ENCODE measurements at regions not wholly inside any gene's neighbourhood (a gene's known extent, or its start where the extent isn't known, plus 50 kb on each side); places are given as distances from the start of the nearest gene placed in this dataset.
"Not testable (repeated sequence)": the region's sequence is repeated elsewhere in the genome, so short reads cannot be mapped to it uniquely, and the experiment has no call there.

DNA sequence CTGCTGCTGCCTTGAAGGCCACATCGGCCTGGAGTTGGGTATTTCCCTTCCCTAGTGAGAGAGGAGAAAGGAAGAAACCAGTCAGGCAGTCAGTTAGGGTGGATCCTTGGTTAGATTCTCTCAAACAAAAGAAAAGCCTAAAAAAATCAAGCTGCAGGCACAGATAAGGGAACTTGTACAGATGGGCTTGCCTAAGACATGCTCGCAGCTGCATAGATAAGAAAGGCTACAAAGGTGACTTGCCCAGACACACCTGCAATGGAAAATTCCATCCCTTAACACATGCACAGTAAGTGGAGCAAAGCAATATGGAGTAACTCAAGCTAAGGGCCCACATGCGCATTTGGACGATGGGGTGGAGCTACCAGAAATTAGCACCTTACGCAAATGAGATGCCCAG lies 199.7 kb upstream of the ARPP21 start:
- Histone ChIP-seq H3K4me3 (ENCODE audit: low read depth, low read length) (no peak overlapping the region), H2AFZ (ENCODE audit: low read length, unreplicated experiment) (no peak overlapping the region), H3K79me2 (ENCODE audit: control insufficient read depth, insufficient read depth, low read length, unreplicated experiment) (no peaks in the 10 kb centered on the region), H3K27me3 (ENCODE audit: insufficient read depth, low read length) (no peaks in the 10 kb centered on the region), H3K27ac (ENCODE audit: low read depth, low read length) (no peak overlapping the region), H3K36me3 (ENCODE audit: insufficient read depth, low read length) (no peaks in the 10 kb centered on the region), H3K4me1 (ENCODE audit: control insufficient read depth, insufficient read depth, low read length, unreplicated experiment) (no peaks in the 10 kb centered on the region)

DNA sequence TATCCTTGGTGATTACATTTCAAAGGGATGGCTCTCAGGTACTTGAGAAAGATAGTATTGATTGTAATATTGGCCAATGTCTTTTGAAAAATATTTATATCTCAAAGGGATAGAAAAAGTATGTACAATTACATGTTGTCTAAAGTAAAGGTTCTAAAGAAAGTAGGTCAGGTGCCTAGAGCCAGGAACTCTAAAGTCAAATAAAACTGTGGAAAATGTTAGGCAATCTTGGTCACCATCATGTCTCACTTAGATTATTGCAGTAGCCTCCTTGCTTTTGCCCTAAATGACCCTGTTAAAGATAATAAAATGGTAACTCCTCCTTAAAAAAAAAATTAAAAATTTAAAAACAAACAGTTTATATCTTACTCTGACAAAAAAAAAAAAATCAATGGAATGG lies 198.5 kb upstream of the ARPP21 start:
- H3K27me3 ChIP-seq (ENCODE audit: insufficient read depth, low read length) = no peaks in the 10 kb centered on the region
- no peaks in the 10 kb centered on the region for H3K79me2 ChIP-seq (ENCODE audit: control insufficient read depth, insufficient read depth, low read length, unreplicated experiment)
- H3K4me3 ChIP-seq (ENCODE audit: low read depth, low read length) = no peak overlapping the region
- no peak overlapping the region for H2AFZ ChIP-seq (ENCODE audit: low read length, unreplicated experiment)
- H3K4me1 ChIP-seq (ENCODE audit: control insufficient read depth, insufficient read depth, low read length, unreplicated experiment) = no peaks in the 10 kb centered on the region
- no peak overlapping the region for H3K27ac ChIP-seq (ENCODE audit: low read depth, low read length)
- no peaks in the 10 kb centered on the region for H3K36me3 ChIP-seq (ENCODE audit: insufficient read depth, low read length)

DNA sequence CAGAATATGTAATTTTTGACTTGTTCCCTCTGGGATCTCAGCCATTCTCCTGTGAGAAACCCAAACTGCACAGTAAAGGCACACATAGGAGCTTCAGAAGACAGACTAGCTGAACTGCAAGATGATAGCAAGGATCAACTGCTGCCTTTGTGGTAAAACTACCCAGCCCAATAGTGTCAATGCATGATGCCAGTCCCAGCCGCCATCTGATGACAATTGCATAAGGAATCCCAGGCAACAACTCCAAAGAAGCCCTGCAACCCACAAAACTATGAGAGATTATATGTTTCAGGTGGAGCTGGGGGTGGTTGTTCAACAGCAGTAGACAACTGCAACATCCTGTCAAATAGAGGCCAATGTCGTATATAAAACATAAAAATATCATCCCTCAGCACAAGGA lies 192.4 kb upstream of the ARPP21 start:
- H3K79me2 ChIP-seq (ENCODE audit: control insufficient read depth, insufficient read depth, low read length, unreplicated experiment) = no peaks in the 10 kb centered on the region
- no peak overlapping the region for H3K4me3 ChIP-seq (ENCODE audit: low read depth, low read length)
- no peaks in the 10 kb centered on the region for H3K36me3 ChIP-seq (ENCODE audit: insufficient read depth, low read length)
- H3K4me1 ChIP-seq (ENCODE audit: control insufficient read depth, insufficient read depth, low read length, unreplicated experiment) = no peaks in the 10 kb centered on the region
- H2AFZ ChIP-seq (ENCODE audit: low read length, unreplicated experiment) = no peak overlapping the region
- no peaks in the 10 kb centered on the region for H3K27me3 ChIP-seq (ENCODE audit: insufficient read depth, low read length)
- no peak overlapping the region for H3K27ac ChIP-seq (ENCODE audit: low read depth, low read length)

DNA sequence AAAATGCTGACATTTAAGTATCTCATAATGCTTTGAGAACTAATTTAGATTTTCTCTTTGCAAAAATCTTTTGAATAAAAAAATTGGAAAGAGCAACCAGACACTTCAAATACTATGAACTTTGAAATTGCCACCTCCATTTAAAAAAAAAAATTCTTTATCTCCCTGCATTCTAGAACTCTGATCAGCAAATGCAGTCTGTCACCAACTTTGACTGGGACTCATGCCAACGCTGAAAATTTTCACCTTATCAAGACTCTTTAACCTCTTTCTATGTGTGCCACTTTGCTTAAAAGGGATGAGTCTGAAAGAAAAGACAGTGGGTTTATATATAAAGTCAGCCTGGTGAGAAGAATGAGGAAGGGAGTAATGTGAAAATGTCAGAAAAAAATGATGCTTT lies 191.2 kb upstream of the ARPP21 start:
- no peaks in the 10 kb centered on the region for H3K36me3 ChIP-seq (ENCODE audit: insufficient read depth, low read length)
- H3K27ac ChIP-seq (ENCODE audit: low read depth, low read length) = no peak overlapping the region
- H3K27me3 ChIP-seq (ENCODE audit: insufficient read depth, low read length) = no peaks in the 10 kb centered on the region
- no peak overlapping the region for H2AFZ ChIP-seq (ENCODE audit: low read length, unreplicated experiment)
- H3K79me2 ChIP-seq (ENCODE audit: control insufficient read depth, insufficient read depth, low read length, unreplicated experiment) = no peaks in the 10 kb centered on the region
- no peak overlapping the region for H3K4me3 ChIP-seq (ENCODE audit: low read depth, low read length)
- no peaks in the 10 kb centered on the region for H3K4me1 ChIP-seq (ENCODE audit: control insufficient read depth, insufficient read depth, low read length, unreplicated experiment)

DNA sequence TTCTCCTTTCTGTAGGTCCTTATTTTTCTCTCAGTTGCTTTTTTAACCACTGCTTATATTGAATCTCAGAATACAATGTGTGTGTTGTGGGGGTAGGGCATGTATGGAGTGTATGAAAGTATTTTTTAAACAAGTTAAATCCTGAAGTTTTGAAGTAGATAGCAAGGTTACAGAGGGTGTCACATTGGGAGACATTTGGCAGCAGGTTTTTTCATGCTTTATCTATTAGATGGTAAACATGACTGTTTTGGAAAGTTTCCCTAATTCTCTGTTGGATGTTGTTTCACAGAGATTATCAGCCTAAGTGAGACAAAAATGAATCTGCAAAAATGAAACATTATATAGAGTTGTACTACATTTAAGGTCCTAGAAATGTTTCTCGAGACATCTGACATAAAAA lies 190.6 kb upstream of the ARPP21 start:
- H3K27ac ChIP-seq (ENCODE audit: low read depth, low read length) = no peak overlapping the region
- no peaks in the 10 kb centered on the region for H3K36me3 ChIP-seq (ENCODE audit: insufficient read depth, low read length)
- H3K4me3 ChIP-seq (ENCODE audit: low read depth, low read length) = no peak overlapping the region
- H2AFZ ChIP-seq (ENCODE audit: low read length, unreplicated experiment) = no peak overlapping the region
- no peaks in the 10 kb centered on the region for H3K27me3 ChIP-seq (ENCODE audit: insufficient read depth, low read length)
- no peaks in the 10 kb centered on the region for H3K79me2 ChIP-seq (ENCODE audit: control insufficient read depth, insufficient read depth, low read length, unreplicated experiment)
- H3K4me1 ChIP-seq (ENCODE audit: control insufficient read depth, insufficient read depth, low read length, unreplicated experiment) = no peaks in the 10 kb centered on the region

DNA sequence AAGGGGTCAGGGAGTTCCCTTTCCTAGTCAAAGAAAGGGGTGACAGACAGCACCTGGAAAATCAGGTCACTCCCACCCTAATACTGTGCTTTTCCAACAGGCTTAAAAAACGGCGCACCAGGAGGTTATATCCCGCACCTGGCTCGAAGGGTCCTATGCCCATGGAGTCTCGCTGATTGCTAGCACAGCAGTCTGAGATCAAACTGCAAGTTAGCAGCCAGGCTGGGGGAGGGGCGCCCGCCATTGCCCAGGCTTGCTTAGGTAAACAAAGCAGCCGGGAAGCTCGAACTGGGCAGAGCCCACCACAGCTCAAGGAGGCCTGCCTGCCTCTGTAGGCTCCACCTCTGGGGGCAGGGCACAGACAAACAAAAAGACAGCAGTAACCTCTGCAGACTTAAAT lies 184.5 kb upstream of the ARPP21 start:
- H3K36me3 ChIP-seq (ENCODE audit: insufficient read depth, low read length); H3K27me3 ChIP-seq (ENCODE audit: insufficient read depth, low read length): not testable (repeated sequence)

DNA sequence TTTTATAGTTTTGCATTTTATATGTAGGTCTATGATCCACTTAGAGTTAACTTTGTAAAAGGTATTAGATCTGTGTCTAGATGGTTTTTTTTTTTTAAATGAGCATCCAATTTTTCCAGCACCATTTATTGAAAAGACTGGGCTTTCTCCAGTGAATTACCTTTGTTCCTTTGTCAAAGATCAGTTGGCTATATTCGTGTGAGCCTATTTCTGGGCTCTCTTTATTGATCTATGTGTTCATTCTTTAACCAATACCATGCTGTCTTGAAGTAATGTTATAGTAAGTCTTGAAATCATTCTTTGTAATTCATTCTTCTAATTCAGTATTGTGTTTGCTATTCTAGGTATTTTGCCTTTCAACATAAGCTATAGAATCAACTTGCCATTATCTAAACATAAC lies 165.4 kb upstream of the ARPP21 start:
- Histone ChIP-seq H3K4me3 (ENCODE audit: low read depth, low read length) (no peak overlapping the region), H3K79me2 (ENCODE audit: control insufficient read depth, insufficient read depth, low read length, unreplicated experiment) (no peaks in the 10 kb centered on the region), H3K4me1 (ENCODE audit: control insufficient read depth, insufficient read depth, low read length, unreplicated experiment) (no peaks in the 10 kb centered on the region), H2AFZ (ENCODE audit: low read length, unreplicated experiment) (no peak overlapping the region), H3K36me3 (ENCODE audit: insufficient read depth, low read length) (no peaks in the 10 kb centered on the region), H3K27ac (ENCODE audit: low read depth, low read length) (no peak overlapping the region), H3K27me3 (ENCODE audit: insufficient read depth, low read length) (no peaks in the 10 kb centered on the region)

More for the DNA sequence above, 184.5 kb upstream of the ARPP21 start:
- not testable (repeated sequence) for H3K4me1 ChIP-seq (ENCODE audit: control insufficient read depth, insufficient read depth, low read length, unreplicated experiment); H3K4me3 ChIP-seq (ENCODE audit: low read depth, low read length); H2AFZ ChIP-seq (ENCODE audit: low read length, unreplicated experiment); H3K79me2 ChIP-seq (ENCODE audit: control insufficient read depth, insufficient read depth, low read length, unreplicated experiment); H3K27ac ChIP-seq (ENCODE audit: low read depth, low read length)

DNA sequence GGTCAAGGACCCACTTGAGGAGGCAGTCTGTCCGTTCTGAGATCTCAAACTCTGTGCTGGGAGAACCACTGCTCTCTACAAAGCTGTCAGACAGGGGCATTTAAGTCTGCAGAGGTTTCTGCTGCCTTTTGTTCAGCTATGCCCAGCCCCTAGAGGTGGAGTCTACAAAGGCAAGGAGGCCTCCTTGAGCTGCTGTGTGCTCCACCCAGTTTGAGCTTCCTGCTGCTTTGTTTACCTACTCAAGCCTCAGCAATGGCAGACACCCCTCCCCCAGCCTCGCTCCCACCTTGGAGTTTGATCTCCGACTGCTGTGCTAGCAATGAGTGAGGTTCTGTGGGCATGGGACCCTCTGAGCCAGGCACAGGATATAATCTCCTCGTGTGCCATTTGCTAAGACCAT lies 156.8 kb upstream of the ARPP21 start:
- not testable (repeated sequence) for H3K27ac ChIP-seq (ENCODE audit: low read depth, low read length); H3K36me3 ChIP-seq (ENCODE audit: insufficient read depth, low read length); H2AFZ ChIP-seq (ENCODE audit: low read length, unreplicated experiment); H3K79me2 ChIP-seq (ENCODE audit: control insufficient read depth, insufficient read depth, low read length, unreplicated experiment); H3K4me3 ChIP-seq (ENCODE audit: low read depth, low read length); H3K4me1 ChIP-seq (ENCODE audit: control insufficient read depth, insufficient read depth, low read length, unreplicated experiment); H3K27me3 ChIP-seq (ENCODE audit: insufficient read depth, low read length)

DNA sequence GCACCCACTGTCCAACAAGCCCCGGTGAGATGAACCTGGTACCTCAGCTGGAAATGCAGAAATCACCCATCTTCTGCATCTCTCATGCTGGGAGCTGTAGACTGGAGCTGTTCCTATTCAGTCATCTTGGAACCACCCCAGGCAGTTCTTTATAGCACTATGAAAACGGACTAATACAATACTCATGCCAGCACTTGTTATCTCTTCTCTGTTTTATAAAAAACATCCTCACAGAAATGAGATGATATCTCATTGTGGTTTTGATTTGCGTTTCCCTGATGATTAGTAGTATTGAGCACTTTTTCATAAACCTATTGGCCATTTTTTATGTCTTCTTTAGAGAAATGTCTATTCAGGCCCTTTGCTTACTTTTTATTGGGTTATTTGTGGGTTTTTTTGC lies 156.2 kb upstream of the ARPP21 start:
- no peaks in the 10 kb centered on the region for H3K4me1 ChIP-seq (ENCODE audit: control insufficient read depth, insufficient read depth, low read length, unreplicated experiment)
- no peak overlapping the region for H3K4me3 ChIP-seq (ENCODE audit: low read depth, low read length)
- no peaks in the 10 kb centered on the region for H3K27me3 ChIP-seq (ENCODE audit: insufficient read depth, low read length)
- no peak overlapping the region for H2AFZ ChIP-seq (ENCODE audit: low read length, unreplicated experiment)
- no peaks in the 10 kb centered on the region for H3K36me3 ChIP-seq (ENCODE audit: insufficient read depth, low read length)
- H3K79me2 ChIP-seq (ENCODE audit: control insufficient read depth, insufficient read depth, low read length, unreplicated experiment) = no peaks in the 10 kb centered on the region
- no peak overlapping the region for H3K27ac ChIP-seq (ENCODE audit: low read depth, low read length)

DNA sequence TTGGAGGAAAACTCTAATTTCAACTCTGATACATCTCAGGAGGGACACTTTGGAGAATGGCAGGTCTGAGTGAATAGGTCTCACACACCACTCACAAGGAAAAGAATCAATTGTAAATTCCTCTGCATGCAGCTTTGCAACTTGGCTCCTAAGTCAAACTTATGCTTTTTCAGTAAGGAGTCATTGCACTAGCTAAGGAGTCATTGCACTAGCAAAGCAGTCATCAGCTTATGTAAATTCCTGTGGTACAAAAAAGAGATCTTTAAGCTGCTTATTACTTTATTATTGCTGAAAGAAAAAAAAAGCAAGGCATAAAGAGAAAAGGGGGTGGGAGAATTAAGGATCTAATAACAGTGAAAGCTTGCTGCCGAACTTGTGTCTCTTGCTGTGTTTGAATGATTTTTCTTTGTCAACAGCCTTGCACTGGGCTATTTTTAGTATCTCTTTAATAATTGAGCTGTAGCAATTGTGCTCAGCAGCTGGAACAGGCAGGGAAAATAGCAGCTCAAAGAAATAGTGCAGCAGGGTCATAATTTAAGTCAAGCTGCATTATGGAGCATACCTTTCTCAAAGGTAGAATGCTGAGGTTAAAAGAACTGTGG lies 154.3 kb upstream of the ARPP21 start:
- H2AFZ ChIP-seq (ENCODE audit: low read length, unreplicated experiment) = no peak overlapping the region
- no peaks in the 10 kb centered on the region for H3K36me3 ChIP-seq (ENCODE audit: insufficient read depth, low read length)
- no peak overlapping the region for H3K27ac ChIP-seq (ENCODE audit: low read depth, low read length)
- no peak overlapping the region for H3K4me3 ChIP-seq (ENCODE audit: low read depth, low read length)
- no peaks in the 10 kb centered on the region for H3K27me3 ChIP-seq (ENCODE audit: insufficient read depth, low read length)
- no peaks in the 10 kb centered on the region for H3K4me1 ChIP-seq (ENCODE audit: control insufficient read depth, insufficient read depth, low read length, unreplicated experiment)
- no peaks in the 10 kb centered on the region for H3K79me2 ChIP-seq (ENCODE audit: control insufficient read depth, insufficient read depth, low read length, unreplicated experiment)

DNA sequence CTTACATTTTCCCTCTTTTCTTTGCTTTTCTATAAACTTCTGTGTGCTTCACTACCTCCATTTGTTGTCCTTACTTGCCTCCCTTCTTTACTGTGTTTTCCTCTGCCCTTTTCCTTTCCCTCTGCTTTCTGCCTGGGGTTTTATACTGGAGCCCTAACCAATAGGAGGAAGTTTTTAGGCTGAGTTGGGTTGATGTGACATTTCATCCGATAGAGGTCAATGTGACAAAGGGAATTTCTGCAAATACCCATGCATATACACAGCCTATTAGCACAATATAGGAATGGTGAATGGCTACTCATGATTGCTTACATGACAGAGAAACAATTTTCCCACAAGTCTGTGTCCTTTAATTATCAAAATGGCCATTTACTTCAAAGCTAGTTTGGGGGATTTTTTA lies 153.0 kb upstream of the ARPP21 start:
- no peaks in the 10 kb centered on the region for H3K27me3 ChIP-seq (ENCODE audit: insufficient read depth, low read length)
- H3K79me2 ChIP-seq (ENCODE audit: control insufficient read depth, insufficient read depth, low read length, unreplicated experiment) = no peaks in the 10 kb centered on the region
- no peaks in the 10 kb centered on the region for H3K36me3 ChIP-seq (ENCODE audit: insufficient read depth, low read length)
- no peak overlapping the region for H2AFZ ChIP-seq (ENCODE audit: low read length, unreplicated experiment)
- H3K27ac ChIP-seq (ENCODE audit: low read depth, low read length) = no peak overlapping the region
- H3K4me1 ChIP-seq (ENCODE audit: control insufficient read depth, insufficient read depth, low read length, unreplicated experiment) = no peaks in the 10 kb centered on the region
- H3K4me3 ChIP-seq (ENCODE audit: low read depth, low read length) = no peak overlapping the region
